Breast epithelium (tissue), 4 donors: ENCODE measurements at regions not wholly inside any gene's neighbourhood (a gene's known extent, or its start where the extent isn't known, plus 50 kb on each side); places are given as distances from the start of the nearest gene placed in this dataset.

Source experiments
- DNase-seq, 2 donors: peaks; one replicate each; pipeline ENCODE4 v3.0.0-alpha.2; 2019; ENCODE audit warnings: low spot score in 2 of 2
- H3K27ac ChIP-seq, 2 donors: fragments of 200-600 bp; sonication (generic) in 1 of 2; one replicate each; pipeline ENCODE4 v1.5.1; 2016 to 2019; ENCODE audit warnings: mild to moderate bottlenecking in 1 of 2
- H3K27me3 ChIP-seq, 2 donors: fragments of 200-600 bp; sonication (generic) in 1 of 2; one replicate each; pipeline versions ENCODE4 v1.5.1 to v1.6.0; 2017 to 2019; ENCODE audit warnings: control low read depth in 1 of 2, mild to moderate bottlenecking in 1 of 2
- H3K36me3 ChIP-seq: fragments of 200-600 bp; one replicate; pipeline ENCODE4 v1.5.1; 2019
- H3K4me1 ChIP-seq, 2 donors: fragments of 200-600 bp; sonication (generic); one replicate each; pipeline ENCODE4 v1.5.1; 2016 to 2019; ENCODE audit warnings: control low read depth in 1 of 2
- H3K4me3 ChIP-seq, 3 donors: fragments of 200-600 bp; sonication (generic); 1 replicate in 2 of 3; 2 replicates in 1 of 3; pipeline ENCODE4 v1.5.1; 2016 to 2019; ENCODE audit warnings: mild to moderate bottlenecking in 3 of 3, moderate library complexity in 2 of 3
- H3K9me3 ChIP-seq, 2 donors: fragments of 200-600 bp; sonication (generic) in 1 of 2; one replicate each; pipeline ENCODE4 v1.5.1; 2016 to 2019; ENCODE audit warnings: control low read depth in 1 of 2
- CTCF ChIP-seq, 3 donors: fragments of 450-650 bp; IDR thresholded peaks; one replicate each; pipeline ENCODE4 v1.5.1; 2016 to 2017; ENCODE audit warnings: antibody characterized with exemption in 3 of 3, mild to moderate bottlenecking in 3 of 3, moderate library complexity in 3 of 3
- POLR2A ChIP-seq: fragments of 450-650 bp; IDR thresholded peaks from one replicate; pipeline ENCODE4 v1.6.1; 2016; ENCODE audit warnings: antibody characterized with exemption, mild to moderate bottlenecking, moderate library complexity
- POLR2AphosphoS5 ChIP-seq, 3 donors: sonication (generic); formaldehyde crosslinking; IDR thresholded peaks; one replicate each; pipeline ENCODE4 v1.6.1; 2017; ENCODE audit warnings: antibody characterized with exemption in 3 of 3
- intact Hi-C: fragments of 100-400 bp; cut with DNase I; formaldehyde crosslinking; loops from one replicate; pipeline ENCODE4 v1.15.1; 2023; ENCODE audit warnings: low total_unique reads

GRCh38 chr4:187826725-187827124 lies 168.8 kb upstream of the ZFP42 start:
- Histone ChIP-seq H3K27ac (no peak overlapping the region), H3K9me3 (no peaks in the 10 kb centered on the region), H3K4me1 (no peaks in the 10 kb centered on the region), H3K4me3 (no peak overlapping the region), H3K27me3 (no peaks in the 10 kb centered on the region), H3K36me3 (no peaks in the 10 kb centered on the region)
- no peak for TF ChIP-seq CTCF (IDR thresholded peaks at IDR 0.05)
- TF ChIP-seq POLR2AphosphoS5 (IDR thresholded peaks at IDR 0.05), result no peak
- TF ChIP-seq POLR2A, result no peak
- intact Hi-C loops, result no loop called here
- no peak for DNase-seq

- no peaks in the 10 kb centered on the region for H3K27me3 ChIP-seq
- DNase-seq, result no peak
- H3K4me1 ChIP-seq, result no peaks in the 10 kb centered on the region
- TF ChIP-seq POLR2AphosphoS5 (IDR thresholded peaks at IDR 0.05) (no peak), POLR2A (no peak), CTCF (IDR thresholded peaks at IDR 0.05) (no peak)
- intact Hi-C loops, result no loop called here
- H3K4me3 ChIP-seq, result no peak overlapping the region
- no peaks in the 10 kb centered on the region for H3K36me3 ChIP-seq
- H3K9me3 ChIP-seq, result peaks cover 0 to 5% of the 10 kb centered on the region in 2 donors
- no peak overlapping the region for H3K27ac ChIP-seq
Observed at GRCh38 chr4:187827631-187828030, 167.9 kb upstream of the ZFP42 start.

- Histone ChIP-seq H3K27me3 (no peaks in the 10 kb centered on the region), H3K9me3 (no peaks in the 10 kb centered on the region), H3K36me3 (no peaks in the 10 kb centered on the region), H3K27ac (no peak overlapping the region), H3K4me3 (no peak overlapping the region), H3K4me1 (no peaks in the 10 kb centered on the region)
- TF ChIP-seq POLR2A (no peak), POLR2AphosphoS5 (IDR thresholded peaks at IDR 0.05) (no peak), CTCF (IDR thresholded peaks at IDR 0.05) (no peak)
- no peak for DNase-seq
- intact Hi-C loops, result no loop called here
Observed at GRCh38 chr4:187839765-187840164, 155.8 kb upstream of the ZFP42 start.

- no peak overlapping the region for H3K4me3 ChIP-seq
- H3K27ac ChIP-seq, result no peak overlapping the region
- no peak for DNase-seq
- H3K36me3 ChIP-seq, result no peaks in the 10 kb centered on the region
- no peaks in the 10 kb centered on the region for H3K4me1 ChIP-seq
- intact Hi-C loops, result no loop called here
- no peaks in the 10 kb centered on the region for H3K27me3 ChIP-seq
- H3K9me3 ChIP-seq, result peaks cover 0 to 6% of the 10 kb centered on the region in 2 donors
- no peak for TF ChIP-seq CTCF (IDR thresholded peaks at IDR 0.05)
- TF ChIP-seq POLR2A, result no peak
- no peak for TF ChIP-seq POLR2AphosphoS5 (IDR thresholded peaks at IDR 0.05)
Observed at GRCh38 chr4:187840814-187841213, 154.8 kb upstream of the ZFP42 start.

- Histone ChIP-seq H3K27me3 (no peaks in the 10 kb centered on the region), H3K36me3 (no peaks in the 10 kb centered on the region), H3K27ac (no peak overlapping the region), H3K4me1 (no peaks in the 10 kb centered on the region), H3K9me3 (peaks cover 0 to 6% of the 10 kb centered on the region in 2 donors), H3K4me3 (no peak overlapping the region)
- TF ChIP-seq POLR2A (no peak), POLR2AphosphoS5 (IDR thresholded peaks at IDR 0.05) (no peak), CTCF (IDR thresholded peaks at IDR 0.05) (no peak)
- DNase-seq, result no peak
- intact Hi-C loops, result loop anchor here (5.0 kb wide), 2 partner anchors 748 to 803 kb away; no protein-coding TSS in a partner anchor
Observed at GRCh38 chr4:187849556-187850225, 145.9 kb upstream of the ZFP42 start.
